ENCODE measurements at regions not wholly inside any gene's neighbourhood (a gene's known extent, or its start where the extent isn't known, plus 50 kb on each side); places are given as distances from the start of the nearest gene placed in this dataset.

GRCh38 chr2:171226461-171226860, 65.8 kb upstream of the TLK1 start (continued):
- TF ChIP-seq ZBTB43 (CRISPR knock-in tag; IDR thresholded peaks at IDR 0.05) (no peak), FOXJ3 (CRISPR knock-in tag; IDR thresholded peaks at IDR 0.05; ENCODE audit: borderline replicate concordance) (no peak), ERG (CRISPR knock-in tag; IDR thresholded peaks at IDR 0.05) (no peak), CREB1 (CRISPR knock-in tag; IDR thresholded peaks at IDR 0.05) (no peak), ATF3 (CRISPR knock-in tag; conservative IDR thresholded peaks at IDR 0.05) (no peak), ZBTB21 (CRISPR knock-in tag; IDR thresholded peaks at IDR 0.05; ENCODE audit: borderline replicate concordance) (no peak), ZNF532 (CRISPR knock-in tag; IDR thresholded peaks at IDR 0.05; ENCODE audit: borderline replicate concordance) (no peak), FOXP4 (CRISPR knock-in tag; IDR thresholded peaks at IDR 0.05) (no peak), STAT6 (CRISPR knock-in tag; conservative IDR thresholded peaks at IDR 0.05; ENCODE audit: low read depth) (no peak)

GRCh38 chr2:171225989-171226388, 65.3 kb upstream of the TLK1 start:
- H3K4me3 Mint-ChIP-seq, result no peak overlapping the region
- H3K36me3 Mint-ChIP-seq, result 0 out of 2 replicates have a peak, but pooled peaks cover 3% of the 10 kb centered on the region
- no peaks in the 10 kb centered on the region for H3K27me3 Mint-ChIP-seq (ENCODE audit: low read depth)
- peaks cover 10% of the 10 kb centered on the region; the same call in 1 of the 2 replicates for H3K4me1 Mint-ChIP-seq
- ChIA-PET POLR2A (no interaction called here), CTCF (no interaction called here)
- H3K9me3 Mint-ChIP-seq, result peaks cover 15% of the 10 kb centered on the region
- ATAC-seq (no peak), DNase-seq (ENCODE audit: low spot score) (no peak)
- no peak overlapping the region for H3K27ac Mint-ChIP-seq
- TF ChIP-seq ZBTB21 (CRISPR knock-in tag; IDR thresholded peaks at IDR 0.05; ENCODE audit: borderline replicate concordance) (no peak), ZNF425 (CRISPR knock-in tag; conservative IDR thresholded peaks at IDR 0.05) (no peak), PRDM15 (CRISPR knock-in tag; IDR thresholded peaks at IDR 0.05) (no peak), NR3C1 (CRISPR knock-in tag; conservative IDR thresholded peaks at IDR 0.05; ENCODE audit: low read depth) (no peak), GRHL2 (CRISPR knock-in tag; IDR thresholded peaks at IDR 0.05; ENCODE audit: insufficient replicate concordance, severe bottlenecking) (no peak), ZSCAN18 (CRISPR knock-in tag; IDR thresholded peaks at IDR 0.05) (no peak)
